Neural cell (in vitro differentiated cells): ENCODE measurements at regions not wholly inside any gene's neighbourhood (a gene's known extent, or its start where the extent isn't known, plus 50 kb on each side); places are given as distances from the start of the nearest gene placed in this dataset.

Experiments
- H2AFZ ChIP-seq: fragments of 200-600, 300-800 bp; sonication (generic), shearing (Covaris generic); 2 replicates; pipeline ENCODE4 v1.6.0; 2014; ENCODE audit warnings: low read depth, mild to moderate bottlenecking, antibody characterized with exemption, low read length, moderate library complexity
- H3F3A ChIP-seq: fragments of 200-600 bp; shearing (Covaris generic); 2 replicates; pipeline ENCODE4 v1.6.1; 2016; ENCODE audit warnings: mild to moderate bottlenecking, moderate library complexity, mixed read lengths, antibody characterized with exemption, low read length; ENCODE audit not compliant: insufficient read depth, poor library complexity, severe bottlenecking
- H3K27ac ChIP-seq: fragments of 200-600, 300-800 bp; sonication (generic), shearing (Covaris generic); 2 replicates; pipeline ENCODE4 v1.5.1; 2014; ENCODE audit warnings: mild to moderate bottlenecking, low read length, moderate library complexity
- H3K27me3 ChIP-seq: fragments of 300-800, 200-600 bp; sonication (generic), shearing (Covaris generic); 2 replicates; pipeline ENCODE4 v1.6.0; 2014; ENCODE audit warnings: mild to moderate bottlenecking, low read depth, low read length, moderate library complexity; ENCODE audit not compliant: insufficient read depth
- H3K36me3 ChIP-seq: fragments of 300-800, 200-600 bp; sonication (generic), shearing (Covaris generic); 2 replicates; pipeline ENCODE4 v1.5.1; 2014; ENCODE audit warnings: mild to moderate bottlenecking, antibody characterized with exemption, low read length, moderate library complexity; ENCODE audit not compliant: insufficient read depth
- H3K4me2 ChIP-seq: fragments of 300-800, 200-600 bp; sonication (generic), shearing (Covaris generic); 2 replicates; pipeline ENCODE4 v1.6.0; 2014; ENCODE audit warnings: mild to moderate bottlenecking, low read length
- H3K4me3 ChIP-seq: fragments of 300-800, 200-600 bp; sonication (generic), shearing (Covaris generic); 2 replicates; pipeline ENCODE4 v1.5.1; 2014; ENCODE audit warnings: mild to moderate bottlenecking, low read length, moderate library complexity
- H3K79me2 ChIP-seq: fragments of 200-600 bp; shearing (Covaris generic); replicated peaks from 2 replicates; pipeline ENCODE4 v1.6.0; 2014; ENCODE audit warnings: mild to moderate bottlenecking, low read length, moderate library complexity; ENCODE audit not compliant: insufficient read depth
- H3K9ac ChIP-seq: fragments of 300-800, 200-600 bp; sonication (generic), shearing (Covaris generic); 2 replicates; pipeline ENCODE4 v1.6.1; 2016; ENCODE audit warnings: mild to moderate bottlenecking, low read length, mixed read lengths
- H3K9me2 ChIP-seq: fragments of 200-600 bp; shearing (Covaris generic); 2 replicates; pipeline ENCODE4 v1.6.1; 2016; ENCODE audit warnings: mild to moderate bottlenecking, low read length, mixed read lengths; ENCODE audit not compliant: insufficient read depth
- H3K9me3 ChIP-seq: fragments of 200-600, 300-800 bp; sonication (generic), shearing (Covaris generic); 2 replicates; pipeline ENCODE4 v1.6.1; 2016; ENCODE audit warnings: mild to moderate bottlenecking, mixed run types, low read length, moderate library complexity, mixed read lengths
- H4K20me1 ChIP-seq: fragments of 200-600 bp; shearing (Covaris generic); 2 replicates; pipeline ENCODE4 v1.6.1; 2016; ENCODE audit warnings: mild to moderate bottlenecking, mixed run types; ENCODE audit not compliant: insufficient read depth
- EP300 ChIP-seq: fragments of 450-650 bp; conservative IDR thresholded peaks from 2 replicates; pipeline ENCODE4 v1.6.1; 2014; ENCODE audit warnings: antibody characterized with exemption, mild to moderate bottlenecking, moderate library complexity; ENCODE audit not compliant: poor library complexity, severe bottlenecking
- EZH2 ChIP-seq: fragments of 200-600, 300-800 bp; shearing (Covaris generic), sonication (generic); IDR thresholded peaks from 2 replicates; pipeline ENCODE4 v1.6.1; 2014; ENCODE audit warnings: antibody characterized with exemption, low read length, borderline replicate concordance, mild to moderate bottlenecking; ENCODE audit not compliant: insufficient read depth, poor library complexity, severe bottlenecking
- MXI1 ChIP-seq: fragments of 450-650 bp; conservative IDR thresholded peaks from 2 replicates; pipeline ENCODE4 v1.6.1; 2014; ENCODE audit warnings: antibody characterized with exemption, mild to moderate bottlenecking; ENCODE audit not compliant: poor library complexity, severe bottlenecking
- POLR2AphosphoS5 ChIP-seq: IDR thresholded peaks from 2 replicates; pipeline ENCODE4 v1.6.1; 2012
- RAD21 ChIP-seq: fragments of 450-650 bp; conservative IDR thresholded peaks from 2 replicates; pipeline ENCODE4 v1.6.1; 2014; ENCODE audit warnings: antibody characterized with exemption, mild to moderate bottlenecking, moderate library complexity
- SMC3 ChIP-seq: fragments of 450-650 bp; conservative IDR thresholded peaks from 2 replicates; pipeline ENCODE4 v1.6.1; 2014; ENCODE audit warnings: antibody characterized with exemption, mild to moderate bottlenecking, moderate library complexity; ENCODE audit not compliant: poor library complexity
- TAF1 ChIP-seq: IDR thresholded peaks from 2 replicates; pipeline ENCODE4 v1.6.1; 2012; ENCODE audit warnings: low read depth
- TF ChIP-seq, protein P1 (sequence below): IDR thresholded peaks from 2 replicates; pipeline ENCODE4 v1.6.1; 2012; ENCODE audit warnings: borderline replicate concordance
- TF ChIP-seq, protein P2 (sequence below): fragments of 450-650 bp; IDR thresholded peaks from 2 replicates; pipeline ENCODE4 v1.5.1; 2014; ENCODE audit warnings: antibody characterized with exemption, mild to moderate bottlenecking, moderate library complexity; ENCODE audit not compliant: poor library complexity, severe bottlenecking

DNA sequence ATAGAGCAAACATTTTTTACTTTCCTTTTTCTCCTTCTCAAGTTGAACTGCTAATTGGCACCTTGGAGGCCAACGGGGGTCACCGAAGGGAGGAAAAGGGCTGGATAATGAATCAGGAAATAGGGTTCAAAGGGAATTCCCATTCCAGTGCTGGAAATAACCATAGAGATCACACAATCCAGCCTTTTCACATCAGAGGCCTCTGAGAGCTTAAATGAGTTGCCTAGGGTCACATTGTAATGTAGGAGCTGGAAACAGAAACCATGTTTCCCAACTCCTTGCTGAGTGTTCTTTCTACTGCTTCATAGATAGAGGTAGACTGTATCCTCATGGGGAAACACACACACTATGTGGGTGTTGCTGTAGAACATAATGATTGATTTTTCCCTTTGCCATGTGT lies 60.6 kb upstream of the DDHD1 start:
- Histone ChIP-seq H3F3A (no peaks in the 10 kb centered on the region), H2AFZ (no peak overlapping the region), H3K4me2 (no peak overlapping the region), H3K9me3 (no peaks in the 10 kb centered on the region), H3K36me3 (no peaks in the 10 kb centered on the region), H3K9ac (no peak overlapping the region), H4K20me1 (no peaks in the 10 kb centered on the region), H3K27ac (no peak overlapping the region), H3K4me3 (no peak overlapping the region), H3K27me3 (no peaks in the 10 kb centered on the region), H3K79me2 (no peaks in the 10 kb centered on the region), H3K9me2 (no peaks in the 10 kb centered on the region)
- no peak for TF ChIP-seq POLR2AphosphoS5
- no peak for TF ChIP-seq EZH2
- TF ChIP-seq TAF1: no peak
- TF ChIP-seq RAD21: no peak
- TF ChIP-seq, protein P1, sequence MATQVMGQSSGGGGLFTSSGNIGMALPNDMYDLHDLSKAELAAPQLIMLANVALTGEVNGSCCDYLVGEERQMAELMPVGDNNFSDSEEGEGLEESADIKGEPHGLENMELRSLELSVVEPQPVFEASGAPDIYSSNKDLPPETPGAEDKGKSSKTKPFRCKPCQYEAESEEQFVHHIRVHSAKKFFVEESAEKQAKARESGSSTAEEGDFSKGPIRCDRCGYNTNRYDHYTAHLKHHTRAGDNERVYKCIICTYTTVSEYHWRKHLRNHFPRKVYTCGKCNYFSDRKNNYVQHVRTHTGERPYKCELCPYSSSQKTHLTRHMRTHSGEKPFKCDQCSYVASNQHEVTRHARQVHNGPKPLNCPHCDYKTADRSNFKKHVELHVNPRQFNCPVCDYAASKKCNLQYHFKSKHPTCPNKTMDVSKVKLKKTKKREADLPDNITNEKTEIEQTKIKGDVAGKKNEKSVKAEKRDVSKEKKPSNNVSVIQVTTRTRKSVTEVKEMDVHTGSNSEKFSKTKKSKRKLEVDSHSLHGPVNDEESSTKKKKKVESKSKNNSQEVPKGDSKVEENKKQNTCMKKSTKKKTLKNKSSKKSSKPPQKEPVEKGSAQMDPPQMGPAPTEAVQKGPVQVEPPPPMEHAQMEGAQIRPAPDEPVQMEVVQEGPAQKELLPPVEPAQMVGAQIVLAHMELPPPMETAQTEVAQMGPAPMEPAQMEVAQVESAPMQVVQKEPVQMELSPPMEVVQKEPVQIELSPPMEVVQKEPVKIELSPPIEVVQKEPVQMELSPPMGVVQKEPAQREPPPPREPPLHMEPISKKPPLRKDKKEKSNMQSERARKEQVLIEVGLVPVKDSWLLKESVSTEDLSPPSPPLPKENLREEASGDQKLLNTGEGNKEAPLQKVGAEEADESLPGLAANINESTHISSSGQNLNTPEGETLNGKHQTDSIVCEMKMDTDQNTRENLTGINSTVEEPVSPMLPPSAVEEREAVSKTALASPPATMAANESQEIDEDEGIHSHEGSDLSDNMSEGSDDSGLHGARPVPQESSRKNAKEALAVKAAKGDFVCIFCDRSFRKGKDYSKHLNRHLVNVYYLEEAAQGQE: no peak
- no peak for TF ChIP-seq MXI1
- no peak for TF ChIP-seq EP300
- TF ChIP-seq, protein P2, sequence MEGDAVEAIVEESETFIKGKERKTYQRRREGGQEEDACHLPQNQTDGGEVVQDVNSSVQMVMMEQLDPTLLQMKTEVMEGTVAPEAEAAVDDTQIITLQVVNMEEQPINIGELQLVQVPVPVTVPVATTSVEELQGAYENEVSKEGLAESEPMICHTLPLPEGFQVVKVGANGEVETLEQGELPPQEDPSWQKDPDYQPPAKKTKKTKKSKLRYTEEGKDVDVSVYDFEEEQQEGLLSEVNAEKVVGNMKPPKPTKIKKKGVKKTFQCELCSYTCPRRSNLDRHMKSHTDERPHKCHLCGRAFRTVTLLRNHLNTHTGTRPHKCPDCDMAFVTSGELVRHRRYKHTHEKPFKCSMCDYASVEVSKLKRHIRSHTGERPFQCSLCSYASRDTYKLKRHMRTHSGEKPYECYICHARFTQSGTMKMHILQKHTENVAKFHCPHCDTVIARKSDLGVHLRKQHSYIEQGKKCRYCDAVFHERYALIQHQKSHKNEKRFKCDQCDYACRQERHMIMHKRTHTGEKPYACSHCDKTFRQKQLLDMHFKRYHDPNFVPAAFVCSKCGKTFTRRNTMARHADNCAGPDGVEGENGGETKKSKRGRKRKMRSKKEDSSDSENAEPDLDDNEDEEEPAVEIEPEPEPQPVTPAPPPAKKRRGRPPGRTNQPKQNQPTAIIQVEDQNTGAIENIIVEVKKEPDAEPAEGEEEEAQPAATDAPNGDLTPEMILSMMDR: no peak

DNA sequence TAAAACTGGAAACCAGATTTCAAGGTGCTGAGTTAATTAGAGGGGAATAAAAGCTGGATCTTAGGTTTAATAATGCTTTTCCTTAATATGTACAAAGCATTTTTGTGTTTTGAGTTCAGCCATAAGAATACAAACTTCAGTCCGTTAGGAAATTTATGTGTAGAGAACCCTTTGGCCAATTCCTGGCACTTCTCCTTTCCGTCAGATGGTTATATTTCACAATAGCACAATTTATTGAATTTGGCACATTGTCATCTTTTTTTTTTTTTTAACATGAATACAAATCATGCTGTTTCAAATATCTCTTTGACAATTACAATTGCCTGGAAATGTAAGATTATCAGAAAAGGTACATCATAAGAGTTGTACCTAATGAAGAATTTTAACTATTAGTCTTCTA lies 56.2 kb upstream of the DDHD1 start:
- no peaks in the 10 kb centered on the region for H3K9me3 ChIP-seq
- no peak overlapping the region for H2AFZ ChIP-seq
- H3K9me2 ChIP-seq: no peaks in the 10 kb centered on the region
- no peaks in the 10 kb centered on the region for H3F3A ChIP-seq
- H3K79me2 ChIP-seq: no peaks in the 10 kb centered on the region
- no peak overlapping the region for H3K9ac ChIP-seq
- no peak overlapping the region for H3K4me3 ChIP-seq
- no peaks in the 10 kb centered on the region for H3K36me3 ChIP-seq
- no peak overlapping the region for H3K4me2 ChIP-seq
- H3K27ac ChIP-seq: no peak overlapping the region
- no peaks in the 10 kb centered on the region for H3K27me3 ChIP-seq
- H4K20me1 ChIP-seq: no peaks in the 10 kb centered on the region
- no peak for TF ChIP-seq EP300
- TF ChIP-seq, protein P2: no peak
- no peak for TF ChIP-seq MXI1
- TF ChIP-seq TAF1: no peak
- TF ChIP-seq, protein P1: no peak
- no peak for TF ChIP-seq SMC3
- TF ChIP-seq RAD21: no peak
- no peak for TF ChIP-seq POLR2AphosphoS5
- TF ChIP-seq EZH2: no peak
